ENCODE measurements at regions not wholly inside any gene's neighbourhood (a gene's known extent, or its start where the extent isn't known, plus 50 kb on each side); places are given as distances from the start of the nearest gene placed in this dataset.

DNA sequence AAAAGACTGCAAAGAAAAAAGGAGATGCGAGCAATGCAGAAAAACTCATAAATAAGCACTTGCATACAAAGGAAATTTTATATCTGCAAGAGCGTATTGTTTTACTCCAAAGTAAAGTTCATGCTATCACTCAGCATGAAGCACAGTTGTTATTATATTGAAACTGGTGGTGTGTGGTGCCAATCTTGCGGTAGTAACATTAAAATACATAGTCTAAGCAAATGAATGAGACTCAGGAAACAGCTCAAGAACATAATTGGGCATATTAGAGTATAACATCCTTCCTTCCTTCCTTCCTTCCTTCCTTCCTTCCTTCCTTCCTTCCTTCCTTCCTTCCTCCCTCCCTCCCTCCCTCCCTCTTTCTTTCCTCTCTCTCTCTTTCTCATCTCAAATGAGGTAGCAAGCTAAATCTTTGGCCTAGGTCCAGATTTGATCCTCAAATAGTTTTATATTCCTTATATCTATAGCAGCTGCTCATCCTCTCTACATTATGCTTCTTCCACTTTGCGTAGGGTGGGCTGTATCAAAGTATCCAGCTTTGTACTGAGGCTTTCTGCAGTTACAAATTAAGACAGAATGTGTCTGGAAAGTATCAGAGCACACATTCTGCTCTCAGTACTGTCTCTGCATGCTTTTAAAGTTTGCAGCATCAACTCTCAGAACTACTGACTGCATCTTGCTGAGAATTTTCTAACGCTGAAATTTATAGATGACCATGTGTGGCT, 718.3 kb downstream of the RERGL start:
- no peak for ATAC-seq
- no peak overlapping the region for H3K27ac ChIP-seq
- no peaks in the 10 kb centered on the region for H3K4me1 ChIP-seq
- no peaks in the 10 kb centered on the region for H3K36me3 ChIP-seq
- intact Hi-C loops (cut with DNase I) = no loop called here
- no peaks in the 10 kb centered on the region for H3K27me3 ChIP-seq
- WGBS (ENCODE audit: insufficient coverage, low coverage, low lambda C conversion rate, missing lambda C conversion rate) = 50% methylated on average over 5 of the region's 5 CpGs
- TF ChIP-seq POLR2A (IDR thresholded peaks at IDR 0.05) = no peak
- TF ChIP-seq, protein P1, sequence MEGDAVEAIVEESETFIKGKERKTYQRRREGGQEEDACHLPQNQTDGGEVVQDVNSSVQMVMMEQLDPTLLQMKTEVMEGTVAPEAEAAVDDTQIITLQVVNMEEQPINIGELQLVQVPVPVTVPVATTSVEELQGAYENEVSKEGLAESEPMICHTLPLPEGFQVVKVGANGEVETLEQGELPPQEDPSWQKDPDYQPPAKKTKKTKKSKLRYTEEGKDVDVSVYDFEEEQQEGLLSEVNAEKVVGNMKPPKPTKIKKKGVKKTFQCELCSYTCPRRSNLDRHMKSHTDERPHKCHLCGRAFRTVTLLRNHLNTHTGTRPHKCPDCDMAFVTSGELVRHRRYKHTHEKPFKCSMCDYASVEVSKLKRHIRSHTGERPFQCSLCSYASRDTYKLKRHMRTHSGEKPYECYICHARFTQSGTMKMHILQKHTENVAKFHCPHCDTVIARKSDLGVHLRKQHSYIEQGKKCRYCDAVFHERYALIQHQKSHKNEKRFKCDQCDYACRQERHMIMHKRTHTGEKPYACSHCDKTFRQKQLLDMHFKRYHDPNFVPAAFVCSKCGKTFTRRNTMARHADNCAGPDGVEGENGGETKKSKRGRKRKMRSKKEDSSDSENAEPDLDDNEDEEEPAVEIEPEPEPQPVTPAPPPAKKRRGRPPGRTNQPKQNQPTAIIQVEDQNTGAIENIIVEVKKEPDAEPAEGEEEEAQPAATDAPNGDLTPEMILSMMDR (IDR thresholded peaks at IDR 0.05) = no peak
- H3K4me3 ChIP-seq = no peak overlapping the region
- H3K9me3 ChIP-seq = no peaks in the 10 kb centered on the region
- no peak for DNase-seq

DNA sequence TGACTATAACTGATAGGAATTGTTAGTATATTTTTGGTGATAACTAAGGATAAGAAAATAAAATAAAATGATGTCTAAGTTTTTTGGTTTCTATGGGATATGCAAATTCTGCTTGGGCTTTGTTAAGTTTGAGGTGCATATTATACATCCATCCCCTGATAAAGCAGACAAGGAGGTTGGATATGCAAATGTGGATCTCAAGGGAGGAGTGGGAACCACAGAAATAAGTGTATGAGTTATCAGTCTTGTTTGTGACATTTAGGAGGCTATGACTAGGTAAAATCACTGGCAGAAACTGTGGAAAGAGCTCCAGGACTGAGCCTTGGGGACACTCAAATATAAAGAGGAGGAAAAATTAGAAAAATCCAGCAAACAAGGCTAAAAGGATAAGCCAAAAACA, 719.4 kb downstream of the RERGL start:
- no peak for TF ChIP-seq POLR2A (IDR thresholded peaks at IDR 0.05)
- DNase-seq = no peak
- Histone ChIP-seq H3K4me3 (no peak overlapping the region), H3K4me1 (no peaks in the 10 kb centered on the region), H3K27ac (no peak overlapping the region), H3K9me3 (no peaks in the 10 kb centered on the region), H3K27me3 (no peaks in the 10 kb centered on the region), H3K36me3 (no peaks in the 10 kb centered on the region)
- ATAC-seq = no peak
- intact Hi-C loops (cut with DNase I) = no loop called here

DNA sequence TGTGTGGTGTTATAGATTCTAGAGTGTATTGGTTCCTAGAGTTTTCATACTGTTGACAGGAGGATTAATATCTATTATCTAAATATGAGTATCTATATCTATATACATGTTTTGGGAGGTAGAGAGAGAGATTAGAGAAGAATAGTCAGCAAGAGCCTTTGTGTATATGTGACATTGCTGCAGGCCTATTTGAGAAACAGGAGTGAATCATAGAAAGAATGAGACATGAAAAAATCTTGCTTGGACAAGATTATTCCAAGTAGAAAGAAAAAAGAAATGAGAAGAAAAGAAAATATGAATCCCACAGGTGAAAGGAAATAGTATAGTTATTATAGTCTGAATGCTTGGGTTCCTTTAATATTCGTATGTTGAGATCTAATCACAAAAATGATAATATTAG, 720.4 kb downstream of the RERGL start:
- no peak overlapping the region for H3K4me3 ChIP-seq
- TF ChIP-seq, protein P1 (IDR thresholded peaks at IDR 0.05) = no peak
- no peak for TF ChIP-seq POLR2A (IDR thresholded peaks at IDR 0.05)
- 43% methylated on average over 1 of the region's 1 CpG for WGBS (ENCODE audit: insufficient coverage, low coverage, low lambda C conversion rate, missing lambda C conversion rate)
- ATAC-seq = no peak
- no peak overlapping the region for H3K27ac ChIP-seq
- H3K36me3 ChIP-seq = no peaks in the 10 kb centered on the region
- H3K27me3 ChIP-seq = no peaks in the 10 kb centered on the region
- H3K4me1 ChIP-seq = no peaks in the 10 kb centered on the region
- intact Hi-C loops (cut with DNase I) = no loop called here
- no peaks in the 10 kb centered on the region for H3K9me3 ChIP-seq
- no peak for DNase-seq

DNA sequence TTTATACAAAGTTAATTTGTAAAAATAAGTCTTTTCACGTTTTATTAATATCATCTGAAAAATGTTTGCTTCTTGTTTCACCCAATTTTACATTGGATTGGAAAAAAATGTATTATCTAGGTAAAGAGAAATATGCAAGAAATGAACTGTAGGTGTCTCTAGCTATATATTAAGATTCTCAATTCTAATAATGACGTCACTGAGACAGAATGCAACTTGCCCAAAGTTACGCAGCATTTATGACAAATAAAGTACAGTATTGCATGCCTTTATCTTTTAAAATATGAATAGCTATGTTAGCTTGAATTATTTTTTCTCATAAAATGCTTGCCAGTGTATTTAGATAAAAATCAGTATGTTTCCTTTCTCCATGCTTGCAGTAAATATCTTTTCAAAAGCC, 728.8 kb downstream of the RERGL start:
- Histone ChIP-seq H3K4me3 (no peak overlapping the region), H3K27me3 (no peaks in the 10 kb centered on the region), H3K9me3 (no peaks in the 10 kb centered on the region), H3K36me3 (no peaks in the 10 kb centered on the region), H3K4me1 (no peaks in the 10 kb centered on the region), H3K27ac (no peak overlapping the region)
- ATAC-seq = no peak
- DNase-seq = no peak
- intact Hi-C loops (cut with DNase I) = no loop called here
- 45% methylated on average over 3 of the region's 3 CpGs for WGBS (ENCODE audit: insufficient coverage, low coverage, low lambda C conversion rate, missing lambda C conversion rate)
- TF ChIP-seq, protein P1 (IDR thresholded peaks at IDR 0.05) = no peak
- no peak for TF ChIP-seq POLR2A (IDR thresholded peaks at IDR 0.05)

DNA sequence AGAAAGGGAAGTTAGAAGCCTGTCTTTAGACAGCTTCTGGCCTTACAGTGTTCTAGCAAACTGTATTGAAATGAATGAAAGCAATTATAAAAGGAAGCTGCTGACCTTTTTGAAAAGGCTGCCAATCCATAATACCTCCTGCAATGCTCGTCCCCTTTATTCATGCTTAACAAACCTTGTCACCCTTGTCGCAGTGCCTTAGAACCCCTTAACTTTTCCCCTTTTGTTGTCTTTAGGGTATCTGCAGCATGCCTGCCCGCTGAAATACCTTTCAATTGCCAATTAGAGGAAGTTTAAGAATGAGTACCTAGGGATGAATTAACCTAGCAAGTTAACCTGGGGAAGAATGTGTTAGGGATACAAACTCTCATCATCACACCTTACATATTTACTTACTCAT, 731.2 kb downstream of the RERGL start:
- H3K4me1 ChIP-seq = no peaks in the 10 kb centered on the region
- DNase-seq (no peak), ATAC-seq (no peak)
- no peak for TF ChIP-seq POLR2A (IDR thresholded peaks at IDR 0.05)
- TF ChIP-seq, protein P1 (IDR thresholded peaks at IDR 0.05) = no peak
- intact Hi-C loops (cut with DNase I) = no loop called here
- no peak overlapping the region for H3K4me3 ChIP-seq
- no peaks in the 10 kb centered on the region for H3K27me3 ChIP-seq
- no peaks in the 10 kb centered on the region for H3K36me3 ChIP-seq
- no peak overlapping the region for H3K27ac ChIP-seq
- H3K9me3 ChIP-seq = no peaks in the 10 kb centered on the region
- 4% methylated on average over 3 of the region's 3 CpGs for whole genome bisulfite sequencing (ENCODE audit: insufficient coverage, low coverage, low lambda C conversion rate, missing lambda C conversion rate)

Measured in right lobe of liver (tissue), 6 donors.